Caco-2 (cell line): ENCODE measurements at regions not wholly inside any gene's neighbourhood (a gene's known extent, or its start where the extent isn't known, plus 50 kb on each side); places are given as distances from the start of the nearest gene placed in this dataset.

Source experiments
- BruUV-seq: library from RNA; stranded (reverse); fragments of 400-500 nt; replicated peaks from 2 replicates; lab custom pipeline; 2021; lab: Mats Ljungman, UMichigan
- CTCF ChIA-PET: fragments of 300-600 bp; sonication (Branson Sonifier 250); formaldehyde crosslinking; loops from one replicate; lab custom pipeline; 2022; ENCODE audit warnings: antibody characterized with exemption; lab: Charles Lee
- POLR2A ChIA-PET: fragments of 300-600 bp; sonication (Branson Sonifier 250); formaldehyde crosslinking; loops from one replicate; lab custom pipeline; 2022; ENCODE audit warnings: antibody characterized with exemption; lab: Charles Lee
- DNase-seq, 2 experiments: peaks; one replicate each; pipeline versions ENCODE4 v3.0.0 to v3.0.0-alpha.2; 2020 to 2022
- H3K27me3 ChIP-seq: replicated peaks from 2 replicates; pipeline ENCODE4 v1.6.0; 2011; ENCODE audit warnings: low read length; ENCODE audit not compliant: control insufficient read depth, insufficient read depth
- H3K36me3 ChIP-seq: 2 replicates; pipeline ENCODE4 v1.5.1; 2011; ENCODE audit warnings: low read length; ENCODE audit not compliant: control insufficient read depth, insufficient read depth
- H3K4me1 ChIP-seq: fragments of 250-450 bp; sonication (Bioruptor Pico); 2 replicates; pipeline ENCODE4 v1.5.1; 2020; ENCODE audit warnings: mild to moderate bottlenecking
- H3K4me3 ChIP-seq: 2 replicates; pipeline ENCODE4 v1.5.1; 2011; ENCODE audit warnings: low read depth, mild to moderate bottlenecking, control low read depth, low read length
- H3K9me3 ChIP-seq: fragments of 250-450 bp; sonication (Bioruptor Pico); 2 replicates; pipeline ENCODE4 v1.5.1; 2020; ENCODE audit warnings: mild to moderate bottlenecking, moderate library complexity
- H3K27ac Mint-ChIP-seq: one replicate; pipeline ENCODE4 v1.8.0; 2022; ENCODE audit warnings: mixed read lengths; ENCODE audit not compliant: unreplicated experiment
- H3K27me3 Mint-ChIP-seq: one replicate; pipeline ENCODE4 v1.8.0; 2022; ENCODE audit warnings: mixed read lengths; ENCODE audit not compliant: insufficient read depth, unreplicated experiment
- H3K36me3 Mint-ChIP-seq: one replicate; pipeline ENCODE4 v1.8.0; 2022; ENCODE audit warnings: mild to moderate bottlenecking, mixed read lengths; ENCODE audit not compliant: insufficient read depth, unreplicated experiment
- H3K4me1 Mint-ChIP-seq: one replicate; pipeline ENCODE4 v1.8.0; 2022; ENCODE audit warnings: low read depth, mixed read lengths; ENCODE audit not compliant: unreplicated experiment
- H3K4me3 Mint-ChIP-seq: one replicate; pipeline ENCODE4 v1.8.0; 2022; ENCODE audit warnings: mild to moderate bottlenecking, moderate library complexity, mixed read lengths; ENCODE audit not compliant: unreplicated experiment
- H3K9me3 Mint-ChIP-seq: one replicate; pipeline ENCODE4 v1.8.0; 2022; ENCODE audit warnings: mixed read lengths; ENCODE audit not compliant: unreplicated experiment
- CTCF ChIP-seq, 2 experiments: fragments of 200-600 bp in 1 of 2; IDR thresholded peaks; 1 replicate in 1 of 2; 2 replicates in 1 of 2; pipeline versions ENCODE4 v1.5.1 to v1.8.0; 2011 to 2022; ENCODE audit warnings: antibody characterized with exemption in 1 of 2, control low read depth in 1 of 2, inconsistent platforms in 1 of 2, low read depth in 1 of 2, low read length in 1 of 2, mild to moderate bottlenecking in 1 of 2, moderate library complexity in 1 of 2; ENCODE audit not compliant: insufficient read depth in 1 of 2, severe bottlenecking in 1 of 2, unreplicated experiment in 1 of 2
- intact Hi-C: fragments of 100-400 bp; cut with micrococcal nuclease; formaldehyde crosslinking; loops from one replicate; pipeline ENCODE4 v1.10.0; 2022; ENCODE audit not compliant: unreplicated experiment

- H3K9me3 ChIP-seq, result no peaks in the 10 kb centered on the region
- CTCF ChIA-PET, result no interaction called here
- H3K36me3 Mint-ChIP-seq, result no peaks in the 10 kb centered on the region
These were observed 435.0 kb downstream of the HAO1 start for GRCh38 chr20:7505152-7505834.

GRCh38 chr20:7505835-7506221 lies 434.4 kb downstream of the HAO1 start:
- Histone ChIP-seq H3K27me3 (no peaks in the 10 kb centered on the region), H3K9me3 (no peaks in the 10 kb centered on the region), H3K4me1 (no peaks in the 10 kb centered on the region), H3K36me3 (no peaks in the 10 kb centered on the region), H3K4me3 (no peak overlapping the region)
- ChIA-PET CTCF (no interaction called here), POLR2A (no interaction called here)
- Mint-ChIP-seq H3K4me3 (no peak overlapping the region), H3K36me3 (no peaks in the 10 kb centered on the region), H3K27ac (no peak overlapping the region), H3K4me1 (no peaks in the 10 kb centered on the region), H3K9me3 (no peaks in the 10 kb centered on the region), H3K27me3 (peaks cover 6% of the 10 kb centered on the region)
- DNase-seq, result no peak
- intact Hi-C loops, result loop anchor here (10.0 kb wide), 1 partner anchor 349 kb away; no protein-coding TSS in a partner anchor
- no TSS peak for BruUV-seq
- TF ChIP-seq CTCF (IDR thresholded peaks at IDR 0.05; ENCODE audit: insufficient read depth in 1 of 2, low read depth in 1 of 2, low read length in 1 of 2, severe bottlenecking in 1 of 2, unreplicated experiment in 1 of 2), result no peak

More at GRCh38 chr20:7505152-7505834, 435.0 kb downstream of the HAO1 start:
- H3K4me1 Mint-ChIP-seq, result no peaks in the 10 kb centered on the region
- Histone ChIP-seq H3K27me3 (no peaks in the 10 kb centered on the region), H3K4me3 (no peak overlapping the region), H3K36me3 (no peaks in the 10 kb centered on the region), H3K4me1 (no peaks in the 10 kb centered on the region)
- no peak for DNase-seq
- H3K4me3 Mint-ChIP-seq, result no peak overlapping the region
- no peaks in the 10 kb centered on the region for H3K9me3 Mint-ChIP-seq
- no peak overlapping the region for H3K27ac Mint-ChIP-seq
- intact Hi-C loops, result loop anchor here (10.0 kb wide), 1 partner anchor 350 kb away; no protein-coding TSS in a partner anchor
- POLR2A ChIA-PET, result no interaction called here
- H3K27me3 Mint-ChIP-seq, result peaks cover 6% of the 10 kb centered on the region
- no peak for TF ChIP-seq CTCF (IDR thresholded peaks at IDR 0.05; ENCODE audit: insufficient read depth in 1 of 2, low read depth in 1 of 2, low read length in 1 of 2, severe bottlenecking in 1 of 2, unreplicated experiment in 1 of 2)
- BruUV-seq, result no TSS peak

GRCh38 chr20:7516621-7517111 lies 423.6 kb downstream of the HAO1 start:
- Histone ChIP-seq H3K27me3 (no peaks in the 10 kb centered on the region), H3K36me3 (no peaks in the 10 kb centered on the region), H3K4me1 (no peaks in the 10 kb centered on the region), H3K9me3 (no peaks in the 10 kb centered on the region), H3K4me3 (no peak overlapping the region)
- H3K9me3 Mint-ChIP-seq, result no peaks in the 10 kb centered on the region
- CTCF ChIA-PET, result no interaction called here
- peaks cover 29% of the 10 kb centered on the region for H3K27me3 Mint-ChIP-seq
- no peak for DNase-seq
- H3K4me1 Mint-ChIP-seq, result no peaks in the 10 kb centered on the region
- intact Hi-C loops, result no loop called here
- no peak overlapping the region for H3K4me3 Mint-ChIP-seq
- no peaks in the 10 kb centered on the region for H3K36me3 Mint-ChIP-seq
- no peak for TF ChIP-seq CTCF (IDR thresholded peaks at IDR 0.05; ENCODE audit: insufficient read depth in 1 of 2, low read depth in 1 of 2, low read length in 1 of 2, severe bottlenecking in 1 of 2, unreplicated experiment in 1 of 2)
- H3K27ac Mint-ChIP-seq, result no peak overlapping the region
- POLR2A ChIA-PET, result no interaction called here
- BruUV-seq, result no TSS peak
